Fibroblast of mammary gland (primary cell): ENCODE measurements at regions not wholly inside any gene's neighbourhood (a gene's known extent, or its start where the extent isn't known, plus 50 kb on each side); places are given as distances from the start of the nearest gene placed in this dataset.

Source experiments
- DNase-seq: peaks from one replicate; pipeline ENCODE4 v3.0.0-alpha.2; 2010; ENCODE audit warnings: low read depth
- H3K4me3 ChIP-seq: 2 replicates; pipeline ENCODE4 v1.5.1; 2011; ENCODE audit warnings: low read depth, mild to moderate bottlenecking, low read length, moderate library complexity; ENCODE audit not compliant: control insufficient read depth
- TF ChIP-seq, protein P1 (sequence below): conservative IDR thresholded peaks from 2 replicates; pipeline ENCODE4 v1.5.1; 2011; ENCODE audit warnings: low read depth, low read length, inconsistent platforms; ENCODE audit not compliant: control insufficient read depth, insufficient read depth

DNA sequence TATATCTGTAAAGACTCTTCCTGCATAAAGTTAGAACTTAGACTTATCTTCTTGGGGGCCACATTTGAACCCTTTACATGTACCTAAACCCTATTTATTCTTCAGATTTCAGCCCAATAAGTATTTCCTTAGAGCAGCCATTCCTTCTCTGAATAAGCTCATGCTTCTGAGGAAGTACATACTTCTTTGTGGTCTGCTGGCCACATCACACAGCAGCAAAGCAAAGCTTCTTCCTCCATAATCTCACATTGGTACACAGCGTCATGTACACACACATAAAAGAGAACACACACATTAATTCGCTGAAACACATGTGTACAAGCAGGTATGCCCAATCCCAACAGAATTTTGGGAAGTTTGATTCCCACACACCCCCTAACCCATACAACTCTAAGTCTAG is 331.0 kb downstream of the CDH2 start:
- TF ChIP-seq, protein P1, sequence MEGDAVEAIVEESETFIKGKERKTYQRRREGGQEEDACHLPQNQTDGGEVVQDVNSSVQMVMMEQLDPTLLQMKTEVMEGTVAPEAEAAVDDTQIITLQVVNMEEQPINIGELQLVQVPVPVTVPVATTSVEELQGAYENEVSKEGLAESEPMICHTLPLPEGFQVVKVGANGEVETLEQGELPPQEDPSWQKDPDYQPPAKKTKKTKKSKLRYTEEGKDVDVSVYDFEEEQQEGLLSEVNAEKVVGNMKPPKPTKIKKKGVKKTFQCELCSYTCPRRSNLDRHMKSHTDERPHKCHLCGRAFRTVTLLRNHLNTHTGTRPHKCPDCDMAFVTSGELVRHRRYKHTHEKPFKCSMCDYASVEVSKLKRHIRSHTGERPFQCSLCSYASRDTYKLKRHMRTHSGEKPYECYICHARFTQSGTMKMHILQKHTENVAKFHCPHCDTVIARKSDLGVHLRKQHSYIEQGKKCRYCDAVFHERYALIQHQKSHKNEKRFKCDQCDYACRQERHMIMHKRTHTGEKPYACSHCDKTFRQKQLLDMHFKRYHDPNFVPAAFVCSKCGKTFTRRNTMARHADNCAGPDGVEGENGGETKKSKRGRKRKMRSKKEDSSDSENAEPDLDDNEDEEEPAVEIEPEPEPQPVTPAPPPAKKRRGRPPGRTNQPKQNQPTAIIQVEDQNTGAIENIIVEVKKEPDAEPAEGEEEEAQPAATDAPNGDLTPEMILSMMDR, result no peak
- DNase-seq, result no peak

GRCh38 chr18:27843783-27844777 is 332.9 kb downstream of the CDH2 start:
- no peak overlapping the region for H3K4me3 ChIP-seq
- TF ChIP-seq, protein P1, result no peak
- DNase-seq, result peak; percentile 38

More for the DNA sequence above, 331.0 kb downstream of the CDH2 start:
- H3K4me3 ChIP-seq, result no peak overlapping the region

DNA sequence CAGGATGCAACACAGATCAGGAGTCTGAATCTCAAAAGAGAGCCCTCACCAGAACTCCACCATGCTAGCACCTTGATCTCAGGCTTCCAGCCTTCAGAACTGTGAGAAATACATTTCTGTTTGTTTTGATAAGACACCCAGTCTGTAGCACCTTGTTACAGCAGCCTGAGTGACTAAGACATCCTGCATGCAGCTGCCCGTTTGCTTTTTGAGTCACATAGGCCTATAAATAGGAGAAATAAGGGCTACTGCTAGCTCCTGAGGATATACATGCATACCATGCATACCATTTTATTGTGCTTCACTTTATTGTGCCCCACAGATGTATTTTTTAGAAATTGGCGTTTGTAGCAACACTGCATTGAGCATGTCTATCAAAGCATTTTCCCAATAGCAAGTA is 337.8 kb downstream of the CDH2 start:
- H3K4me3 ChIP-seq, result no peak overlapping the region
- TF ChIP-seq, protein P1, result no peak
- DNase-seq, result peak; percentile 29

DNA sequence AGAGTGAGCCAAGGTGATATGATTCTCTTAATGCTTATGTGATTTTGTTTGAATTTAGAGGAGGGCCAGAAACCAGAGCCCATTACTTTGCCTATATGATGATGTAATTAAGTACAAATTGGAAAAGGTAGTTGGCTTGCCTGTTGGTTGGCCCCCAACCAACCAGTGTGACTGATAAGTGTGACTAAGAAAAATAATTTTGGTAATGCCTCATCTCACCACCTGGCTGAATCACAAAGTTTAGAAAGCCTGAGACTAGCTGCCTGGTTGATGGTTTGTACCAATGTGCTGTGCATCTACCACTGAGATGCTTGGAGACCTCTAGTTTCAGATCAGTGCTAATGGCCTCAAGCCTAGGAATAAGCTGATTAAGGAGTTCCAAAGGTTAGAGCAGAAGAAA is 338.7 kb downstream of the CDH2 start:
- TF ChIP-seq, protein P1, result no peak

GRCh38 chr18:27826101-27826500 is 350.8 kb downstream of the CDH2 start:
- no peak overlapping the region for H3K4me3 ChIP-seq
- TF ChIP-seq, protein P1, result no peak
- no peak for DNase-seq

More for the DNA sequence above, 338.7 kb downstream of the CDH2 start:
- peak; percentile 10 for DNase-seq
- H3K4me3 ChIP-seq, result no peak overlapping the region

GRCh38 chr18:27825689-27826088 is 351.2 kb downstream of the CDH2 start:
- no peak for DNase-seq
- TF ChIP-seq, protein P1, result no peak
- no peak overlapping the region for H3K4me3 ChIP-seq
